ENCODE measurements at regions not wholly inside any gene's neighbourhood (a gene's known extent, or its start where the extent isn't known, plus 50 kb on each side); places are given as distances from the start of the nearest gene placed in this dataset.
"Not testable (repeated sequence)": the region's sequence is repeated elsewhere in the genome, so short reads cannot be mapped to it uniquely, and the experiment has no call there.

DNA sequence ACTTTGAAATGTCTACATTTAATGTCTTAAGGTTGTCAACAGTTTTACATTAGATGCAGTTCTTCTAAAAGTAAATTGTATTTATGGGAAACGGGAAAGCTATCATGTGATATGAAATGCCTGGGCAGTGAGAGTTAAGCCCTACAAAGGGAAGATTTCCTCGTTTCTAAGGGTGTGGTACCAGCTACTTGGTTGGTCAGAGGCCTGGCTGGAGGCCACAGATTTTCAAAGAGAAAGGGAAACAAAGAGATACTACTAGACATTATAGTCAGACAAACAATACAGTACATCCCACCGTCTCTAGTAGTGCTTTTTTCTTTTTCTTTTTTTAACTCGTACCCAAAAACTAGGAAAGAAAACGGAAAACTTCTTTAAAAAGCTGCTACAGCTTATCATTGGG lies 467.8 kb downstream of the PCDH7 start:
- TF ChIP-seq ZFX (IDR thresholded peaks at IDR 0.05; ENCODE audit: borderline replicate concordance) = no peak
- TF ChIP-seq, protein P1, sequence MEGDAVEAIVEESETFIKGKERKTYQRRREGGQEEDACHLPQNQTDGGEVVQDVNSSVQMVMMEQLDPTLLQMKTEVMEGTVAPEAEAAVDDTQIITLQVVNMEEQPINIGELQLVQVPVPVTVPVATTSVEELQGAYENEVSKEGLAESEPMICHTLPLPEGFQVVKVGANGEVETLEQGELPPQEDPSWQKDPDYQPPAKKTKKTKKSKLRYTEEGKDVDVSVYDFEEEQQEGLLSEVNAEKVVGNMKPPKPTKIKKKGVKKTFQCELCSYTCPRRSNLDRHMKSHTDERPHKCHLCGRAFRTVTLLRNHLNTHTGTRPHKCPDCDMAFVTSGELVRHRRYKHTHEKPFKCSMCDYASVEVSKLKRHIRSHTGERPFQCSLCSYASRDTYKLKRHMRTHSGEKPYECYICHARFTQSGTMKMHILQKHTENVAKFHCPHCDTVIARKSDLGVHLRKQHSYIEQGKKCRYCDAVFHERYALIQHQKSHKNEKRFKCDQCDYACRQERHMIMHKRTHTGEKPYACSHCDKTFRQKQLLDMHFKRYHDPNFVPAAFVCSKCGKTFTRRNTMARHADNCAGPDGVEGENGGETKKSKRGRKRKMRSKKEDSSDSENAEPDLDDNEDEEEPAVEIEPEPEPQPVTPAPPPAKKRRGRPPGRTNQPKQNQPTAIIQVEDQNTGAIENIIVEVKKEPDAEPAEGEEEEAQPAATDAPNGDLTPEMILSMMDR (IDR thresholded peaks at IDR 0.05) = no peak
- no peak overlapping the region for H3K27ac ChIP-seq

DNA sequence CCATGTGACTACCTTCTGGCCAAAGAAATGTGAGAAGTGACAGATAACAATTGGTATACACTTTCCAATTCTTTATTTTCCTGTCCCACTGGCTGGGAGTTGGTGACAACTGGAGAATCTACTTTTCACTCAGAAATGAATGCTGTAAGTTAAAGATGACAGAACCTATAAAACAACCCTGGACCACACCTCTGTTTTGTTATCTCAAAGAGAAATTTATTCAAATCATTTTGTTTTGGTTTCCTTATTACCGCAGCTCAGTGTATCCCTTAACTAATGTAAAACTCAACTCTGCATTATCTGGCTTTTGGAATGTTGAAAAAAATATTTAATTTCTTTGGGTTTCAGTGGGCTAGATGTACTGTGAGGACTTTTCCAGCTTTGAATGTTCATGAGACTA lies 469.8 kb downstream of the PCDH7 start:
- no peak overlapping the region for H3K27ac ChIP-seq

DNA sequence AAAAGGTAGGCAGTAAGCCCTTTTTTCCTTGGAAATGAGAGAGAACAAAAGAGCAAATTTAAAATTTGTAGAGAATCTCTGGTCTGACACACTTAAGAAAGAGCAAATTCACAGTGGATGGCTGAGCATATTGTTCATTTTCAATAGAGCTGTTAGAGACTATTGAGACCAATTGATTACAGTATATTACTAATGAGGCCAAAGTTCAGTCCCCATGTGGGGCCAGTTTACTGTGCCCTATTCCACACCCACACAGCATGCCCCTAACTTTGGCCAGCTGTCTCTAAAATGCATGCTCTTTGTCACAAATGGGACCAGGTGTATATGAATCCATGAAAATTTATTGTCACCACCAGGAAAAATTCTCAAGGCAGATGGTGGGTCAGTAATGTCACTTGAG lies 470.5 kb downstream of the PCDH7 start:
- TF ChIP-seq ZFX (IDR thresholded peaks at IDR 0.05; ENCODE audit: borderline replicate concordance) = no peak
- TF ChIP-seq, protein P1 (IDR thresholded peaks at IDR 0.05) = no peak
- H3K27ac ChIP-seq = no peak overlapping the region

More for the DNA sequence above, 469.8 kb downstream of the PCDH7 start:
- no peak for TF ChIP-seq ZFX (IDR thresholded peaks at IDR 0.05; ENCODE audit: borderline replicate concordance)
- TF ChIP-seq, protein P1 (IDR thresholded peaks at IDR 0.05) = no peak

DNA sequence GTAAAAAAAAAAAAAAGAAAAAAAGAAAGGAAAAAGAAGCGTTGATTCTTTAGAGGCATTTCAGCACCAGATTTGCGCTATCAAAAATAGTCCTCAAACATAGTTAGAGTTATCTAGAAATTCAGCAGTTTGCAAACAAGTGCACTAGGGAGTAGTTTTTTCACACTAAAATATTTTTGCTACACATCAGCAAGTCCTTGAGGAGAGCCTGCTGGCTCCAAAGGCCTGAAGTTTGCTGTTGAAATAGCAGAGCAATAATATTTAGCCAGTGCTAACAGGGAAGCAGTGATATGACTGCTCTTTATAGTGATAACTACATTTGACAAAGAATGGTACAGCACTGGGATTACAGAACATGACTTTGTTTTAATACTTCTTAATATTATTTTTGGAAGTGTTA lies 472.2 kb downstream of the PCDH7 start:
- TF ChIP-seq ZFX (IDR thresholded peaks at IDR 0.05; ENCODE audit: borderline replicate concordance) = no peak
- TF ChIP-seq, protein P1 (IDR thresholded peaks at IDR 0.05) = no peak
- no peak overlapping the region for H3K27ac ChIP-seq

DNA sequence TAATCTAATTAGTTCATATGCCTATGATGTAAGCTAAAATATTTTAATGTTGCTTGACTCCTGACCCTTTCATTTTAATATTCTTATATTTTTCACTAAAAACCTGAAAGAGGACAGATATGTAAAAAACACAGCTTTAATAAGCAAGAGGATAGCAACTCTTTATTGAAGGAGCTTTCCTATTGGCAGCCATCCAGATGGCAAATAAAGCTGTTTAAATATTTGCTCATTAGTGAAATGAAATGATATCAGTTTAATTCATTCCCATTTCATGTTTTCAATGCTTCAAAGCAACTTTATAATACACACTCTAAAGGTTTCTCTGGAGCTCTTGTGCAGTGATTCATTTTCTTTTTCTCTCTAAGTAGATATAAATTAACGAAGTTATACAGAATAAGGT lies 473.4 kb downstream of the PCDH7 start:
- no peak for TF ChIP-seq ZFX (IDR thresholded peaks at IDR 0.05; ENCODE audit: borderline replicate concordance)
- TF ChIP-seq, protein P1 (IDR thresholded peaks at IDR 0.05) = no peak
- peak overlapping the region; percentile 66 for H3K27ac ChIP-seq

DNA sequence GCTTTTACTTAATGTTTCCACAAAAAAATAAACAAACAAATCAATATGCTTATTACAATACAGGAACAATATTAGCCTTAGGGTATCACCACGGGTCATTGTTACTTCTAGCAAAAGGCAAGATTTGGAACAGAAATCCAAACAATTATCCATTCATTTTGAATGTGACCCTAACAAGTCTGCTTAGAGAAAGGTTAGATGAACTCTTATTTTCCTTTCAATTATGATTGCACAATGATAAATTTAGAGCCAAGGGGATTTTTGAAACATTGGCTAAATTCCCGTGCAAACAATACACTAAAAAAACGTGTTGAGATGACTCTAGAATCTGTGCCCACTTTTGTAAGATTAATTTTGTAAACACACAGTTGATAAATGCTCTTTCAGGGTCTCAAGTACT lies 474.7 kb downstream of the PCDH7 start:
- TF ChIP-seq, protein P1 (IDR thresholded peaks at IDR 0.05) = no peak
- TF ChIP-seq ZFX (IDR thresholded peaks at IDR 0.05; ENCODE audit: borderline replicate concordance) = no peak
- H3K27ac ChIP-seq = peak overlapping the region; percentile 66

DNA sequence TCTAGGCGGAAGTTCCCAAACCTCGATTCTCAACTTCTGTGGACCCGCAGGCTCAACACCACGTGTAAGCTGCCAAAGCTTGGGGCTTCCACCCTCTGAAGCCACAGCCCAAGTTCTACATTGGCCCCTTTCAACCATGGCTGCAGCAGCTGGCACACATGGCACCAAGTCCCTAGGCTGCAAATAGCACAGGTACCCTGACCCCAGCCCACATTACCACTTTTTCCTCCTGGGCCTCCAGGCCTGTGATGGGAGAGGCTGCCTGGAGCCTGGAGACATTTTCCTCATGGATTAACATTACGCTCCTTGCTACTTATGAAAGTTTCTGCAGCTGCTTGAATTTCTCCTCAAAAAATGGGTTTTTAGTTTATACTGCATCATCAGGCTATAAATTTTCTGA lies 479.5 kb downstream of the PCDH7 start:
- TF ChIP-seq, protein P1 (IDR thresholded peaks at IDR 0.05) = no peak
- no peak for TF ChIP-seq ZFX (IDR thresholded peaks at IDR 0.05; ENCODE audit: borderline replicate concordance)
- H3K27ac ChIP-seq = no peak overlapping the region

DNA sequence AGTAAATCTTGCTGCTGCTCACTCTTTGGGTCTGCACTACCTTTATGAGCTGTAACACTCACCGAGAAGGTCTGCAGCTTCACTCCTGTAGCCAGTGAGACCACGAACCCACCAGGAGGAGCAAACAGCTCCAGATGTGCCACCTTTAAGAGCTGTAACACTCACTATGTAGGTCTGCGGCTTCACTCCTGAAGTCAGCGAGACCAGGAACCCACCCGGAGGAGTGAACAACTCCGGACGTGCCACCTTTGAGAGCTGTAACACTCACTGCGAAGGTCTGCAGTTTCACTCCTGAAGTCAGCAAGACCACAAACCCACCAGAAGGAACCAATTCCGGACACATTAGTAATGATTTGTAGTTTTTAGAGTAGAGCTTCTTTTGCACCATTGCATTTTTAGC lies 481.9 kb downstream of the PCDH7 start:
- not testable (repeated sequence) for H3K27ac ChIP-seq

Data from 22Rv1 (cell line).